Stimulated activated CD4-positive, alpha-beta T cell treated with anti-CD3 and anti-CD28 coated beads, TNF-alpha, amount 100 ng/mL, for 48 hours (primary cell): ENCODE measurements at regions not wholly inside any gene's neighbourhood (a gene's known extent, or its start where the extent isn't known, plus 50 kb on each side); places are given as distances from the start of the nearest gene placed in this dataset.
"Not testable (repeated sequence)": the region's sequence is repeated elsewhere in the genome, so short reads cannot be mapped to it uniquely, and the experiment has no call there.

Source experiments
- DNase-seq, 3 donors: peaks; one replicate each; pipeline ENCODE4 v3.0.0-alpha.2; 2020; ENCODE audit warnings: low read depth in 3 of 3

DNA sequence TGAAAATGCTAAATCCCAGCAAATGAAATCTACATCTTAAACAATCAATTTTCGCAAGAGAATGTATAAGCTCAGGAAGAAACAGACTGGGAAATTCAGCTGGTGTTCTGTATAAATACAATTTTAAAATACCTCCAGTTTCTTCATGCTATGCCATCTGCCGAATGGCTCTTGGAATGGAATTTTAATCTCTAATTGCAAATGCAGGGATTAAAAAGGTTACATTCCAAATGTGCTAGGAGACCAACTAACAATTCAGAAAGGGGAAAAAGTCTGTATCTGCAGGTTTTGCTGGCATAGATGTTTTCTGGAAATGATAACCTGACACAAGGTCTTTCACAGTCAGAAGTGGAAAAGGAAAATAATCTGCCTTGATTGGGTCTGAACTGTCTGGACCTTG is 379.7 kb downstream of the MAT2B start:
- DNase-seq = no peak

DNA sequence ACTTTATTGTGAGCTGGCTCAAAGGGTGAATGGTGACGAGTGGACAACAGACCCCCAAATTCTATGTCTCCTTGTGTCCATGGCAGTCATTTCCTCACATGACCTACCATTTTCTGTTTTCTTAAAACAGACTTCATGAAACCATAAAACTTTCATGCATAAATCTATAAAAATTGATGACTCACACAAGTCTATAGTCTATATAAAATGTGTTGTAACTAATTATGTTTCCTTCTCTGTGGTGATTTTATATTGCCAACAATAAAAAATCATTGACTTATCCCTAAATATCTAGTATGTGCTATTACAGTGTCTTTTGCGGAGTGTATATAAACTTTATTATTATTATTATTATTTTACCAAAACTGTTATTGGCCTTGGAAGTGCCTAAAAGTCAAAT is 382.4 kb downstream of the MAT2B start:
- no peak for DNase-seq

DNA sequence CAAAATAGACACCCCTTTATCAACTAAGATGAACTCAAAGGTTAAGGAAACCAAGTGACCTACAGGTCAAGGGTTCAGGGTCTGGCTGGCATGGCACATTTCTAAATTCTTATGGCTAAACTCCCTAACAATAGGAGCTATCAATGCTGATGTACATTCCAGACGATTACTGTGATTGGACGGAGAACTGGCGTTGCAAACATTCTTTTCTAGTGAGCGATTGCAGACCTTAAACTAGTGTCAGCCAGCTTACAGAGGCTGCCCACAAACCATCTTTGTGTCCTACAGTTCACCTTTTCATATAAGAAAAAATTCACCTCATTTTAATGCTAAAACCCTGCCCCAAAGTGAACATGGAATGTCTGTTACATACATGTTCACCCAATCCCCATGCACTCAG is 382.9 kb downstream of the MAT2B start:
- no peak for DNase-seq

DNA sequence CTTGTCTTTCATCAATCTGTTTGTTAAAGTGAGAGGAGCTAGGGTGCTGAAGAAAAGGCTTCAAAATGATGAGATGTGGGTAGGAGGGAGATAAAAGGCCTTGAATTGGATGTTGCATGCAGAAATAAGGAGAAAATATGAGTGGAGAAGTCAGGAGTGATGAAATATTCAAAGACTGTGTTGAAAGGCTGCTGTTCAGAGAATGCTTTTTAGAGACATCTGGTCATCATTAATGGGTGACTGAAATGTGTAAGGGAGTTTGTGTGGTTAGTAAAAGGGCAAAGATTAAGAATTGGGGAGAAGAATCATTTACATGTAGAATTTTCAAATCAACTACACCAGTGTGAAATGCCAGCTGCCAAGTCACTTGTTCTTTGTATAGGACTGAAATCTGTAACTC is 383.9 kb downstream of the MAT2B start:
- no peak for DNase-seq

DNA sequence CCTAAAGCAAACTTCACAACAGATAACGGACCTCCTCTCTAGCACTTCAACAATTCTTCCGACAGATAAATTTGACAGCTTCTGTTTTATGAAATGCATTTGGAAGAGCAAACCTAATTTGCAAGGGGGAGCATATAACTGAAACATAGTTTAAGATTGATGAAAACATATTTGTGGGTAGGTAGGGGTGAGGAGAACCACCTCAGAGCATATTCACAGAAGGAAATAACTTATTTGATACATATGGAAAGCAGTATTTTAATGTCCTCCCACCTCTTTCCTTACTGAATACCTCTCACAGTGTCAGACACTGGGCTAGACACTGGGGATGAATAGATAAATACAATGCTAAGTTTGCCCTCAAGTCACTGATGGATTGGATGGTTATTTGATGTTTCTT is 384.8 kb downstream of the MAT2B start:
- no peak for DNase-seq

DNA sequence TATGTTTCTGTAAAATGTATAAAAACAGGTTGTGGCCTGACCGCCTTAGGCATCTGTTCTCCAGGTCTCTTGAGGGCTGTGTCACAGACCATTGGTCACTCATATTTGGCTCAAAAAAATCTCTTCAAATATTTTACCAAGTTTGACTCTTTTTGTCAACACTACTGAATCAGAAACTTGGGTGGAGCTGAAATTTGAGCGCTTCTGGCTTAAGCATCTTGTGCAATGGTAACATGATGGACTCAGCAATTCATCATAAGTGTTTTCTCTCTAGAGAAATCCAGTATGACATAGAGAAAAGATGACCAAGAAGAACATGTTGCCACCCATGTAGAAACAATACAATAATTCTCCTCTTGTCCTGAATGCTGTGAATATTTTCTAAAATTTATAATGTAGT is 387.9 kb downstream of the MAT2B start:
- no peak for DNase-seq

DNA sequence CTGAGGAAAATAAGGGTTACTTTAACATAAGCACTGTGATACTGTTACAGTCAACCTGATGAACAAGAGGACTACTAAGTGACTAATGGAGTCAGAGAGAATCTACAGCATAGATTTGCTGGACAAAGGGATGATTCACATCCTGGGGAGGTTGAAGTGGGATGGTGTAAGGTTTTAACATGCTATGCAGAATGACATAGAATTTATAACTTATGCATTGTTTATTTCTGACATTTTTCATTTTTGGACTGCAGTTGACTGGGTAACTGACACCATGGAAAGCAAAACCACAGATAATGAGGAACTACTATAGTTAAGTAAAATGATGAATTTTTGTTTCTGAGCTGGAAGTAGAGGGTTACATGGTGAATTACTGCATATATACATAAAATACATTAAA is 389.2 kb downstream of the MAT2B start:
- DNase-seq = no peak

DNA sequence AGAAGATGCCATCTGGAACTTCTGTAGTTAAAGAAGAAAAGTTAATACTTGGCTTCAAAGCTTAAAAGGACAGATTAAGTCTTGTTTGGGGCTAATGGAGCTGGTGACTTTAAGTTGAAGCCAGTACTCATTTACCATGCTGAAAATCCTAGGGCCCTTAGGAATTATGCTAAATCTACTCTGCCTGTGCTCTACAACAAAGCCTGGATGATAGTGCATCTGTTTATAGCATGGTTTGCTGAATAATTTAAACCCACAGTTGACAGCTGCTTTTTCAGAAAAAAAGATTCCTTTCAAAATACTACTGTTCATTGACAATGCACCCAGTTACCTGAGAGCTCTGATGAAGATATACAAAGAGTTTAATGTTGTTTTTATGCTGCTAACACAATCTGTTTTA is 393.5 kb downstream of the MAT2B start:
- no peak for DNase-seq

GRCh38 chr5:163907783-163908182 is 402.4 kb downstream of the MAT2B start:
- DNase-seq = not testable (repeated sequence)

DNA sequence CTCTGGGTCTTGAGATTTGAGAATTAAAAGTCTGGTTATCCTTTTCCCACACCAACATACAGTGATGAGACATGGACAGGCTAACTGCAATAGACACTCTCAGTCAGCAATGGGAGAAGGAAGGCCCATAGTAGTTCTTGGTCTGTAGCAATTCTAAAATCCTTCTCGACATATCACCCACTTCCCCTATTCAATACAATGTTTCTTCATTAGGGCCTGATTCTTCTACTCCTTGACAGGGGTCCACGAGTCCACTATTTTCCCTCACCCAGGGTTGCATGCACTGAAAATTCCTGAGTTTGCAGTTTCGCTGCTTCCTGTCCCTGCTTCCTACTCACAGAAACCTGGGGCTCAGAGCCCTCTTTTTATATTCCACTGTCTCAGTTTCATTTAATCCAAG is 402.8 kb downstream of the MAT2B start:
- DNase-seq = no peak

GRCh38 chr5:163910226-163910625 is 404.8 kb downstream of the MAT2B start:
- no peak for DNase-seq

DNA sequence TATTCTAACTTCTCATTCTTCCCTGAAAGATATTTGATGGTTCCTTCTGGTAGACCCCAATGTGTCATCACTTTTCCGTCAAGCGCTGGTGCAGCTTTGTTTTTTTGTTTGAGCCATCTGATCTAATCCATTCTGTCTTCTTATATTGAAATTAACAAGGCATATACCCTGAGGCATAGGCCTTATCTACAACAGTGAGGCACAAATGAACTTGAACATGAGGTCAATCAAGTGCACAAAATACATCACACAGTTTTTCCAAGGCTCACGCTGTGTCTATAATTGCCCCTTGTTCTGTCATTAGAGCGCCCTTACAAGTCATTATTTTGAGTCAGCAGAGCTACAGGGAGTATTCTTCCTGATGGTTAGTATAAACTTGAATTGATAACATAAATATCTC is 406.6 kb downstream of the MAT2B start:
- DNase-seq = no peak

- no peak for DNase-seq
Observed at GRCh38 chr5:163913548-163913947, 408.1 kb downstream of the MAT2B start.

- no peak for DNase-seq
Observed at GRCh38 chr5:163914910-163915309, 409.5 kb downstream of the MAT2B start.

GRCh38 chr5:163915481-163915961 is 410.1 kb downstream of the MAT2B start:
- no peak for DNase-seq

DNA sequence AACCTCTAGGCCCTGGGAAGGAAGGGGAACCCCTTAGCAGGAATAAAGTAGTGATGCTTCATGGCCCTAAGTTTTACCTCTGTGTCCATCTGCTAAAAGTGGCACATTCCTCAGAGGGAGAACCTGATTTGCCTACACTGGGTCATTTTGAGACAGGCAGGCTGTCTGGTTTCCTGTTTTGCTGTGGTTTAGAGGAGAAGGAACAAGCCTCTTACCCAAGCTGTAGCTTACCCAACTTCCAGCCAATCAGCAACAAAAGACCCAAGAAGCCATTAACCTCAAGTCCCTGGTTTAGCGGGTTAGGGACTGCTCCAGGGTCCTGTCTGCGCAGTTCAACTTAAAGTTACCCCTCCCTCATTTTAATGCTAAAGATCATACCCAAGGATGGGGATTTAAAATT is 411.0 kb downstream of the MAT2B start:
- no peak for DNase-seq

- no peak for DNase-seq
Observed at GRCh38 chr5:163916861-163917260, 411.4 kb downstream of the MAT2B start.

- DNase-seq = no peak
Observed at GRCh38 chr5:163917747-163918146, 412.3 kb downstream of the MAT2B start.

GRCh38 chr5:163934990-163935389 is 429.6 kb downstream of the MAT2B start:
- not testable (repeated sequence) for DNase-seq

GRCh38 chr5:163938595-163938994 is 433.2 kb downstream of the MAT2B start:
- no peak for DNase-seq

- DNase-seq = no peak
Observed at GRCh38 chr5:163941079-163941478, 435.7 kb downstream of the MAT2B start.

GRCh38 chr5:163943546-163943945 is 438.1 kb downstream of the MAT2B start:
- no peak for DNase-seq

- DNase-seq = no peak
Observed at GRCh38 chr5:163944738-163945137, 439.3 kb downstream of the MAT2B start.

DNA sequence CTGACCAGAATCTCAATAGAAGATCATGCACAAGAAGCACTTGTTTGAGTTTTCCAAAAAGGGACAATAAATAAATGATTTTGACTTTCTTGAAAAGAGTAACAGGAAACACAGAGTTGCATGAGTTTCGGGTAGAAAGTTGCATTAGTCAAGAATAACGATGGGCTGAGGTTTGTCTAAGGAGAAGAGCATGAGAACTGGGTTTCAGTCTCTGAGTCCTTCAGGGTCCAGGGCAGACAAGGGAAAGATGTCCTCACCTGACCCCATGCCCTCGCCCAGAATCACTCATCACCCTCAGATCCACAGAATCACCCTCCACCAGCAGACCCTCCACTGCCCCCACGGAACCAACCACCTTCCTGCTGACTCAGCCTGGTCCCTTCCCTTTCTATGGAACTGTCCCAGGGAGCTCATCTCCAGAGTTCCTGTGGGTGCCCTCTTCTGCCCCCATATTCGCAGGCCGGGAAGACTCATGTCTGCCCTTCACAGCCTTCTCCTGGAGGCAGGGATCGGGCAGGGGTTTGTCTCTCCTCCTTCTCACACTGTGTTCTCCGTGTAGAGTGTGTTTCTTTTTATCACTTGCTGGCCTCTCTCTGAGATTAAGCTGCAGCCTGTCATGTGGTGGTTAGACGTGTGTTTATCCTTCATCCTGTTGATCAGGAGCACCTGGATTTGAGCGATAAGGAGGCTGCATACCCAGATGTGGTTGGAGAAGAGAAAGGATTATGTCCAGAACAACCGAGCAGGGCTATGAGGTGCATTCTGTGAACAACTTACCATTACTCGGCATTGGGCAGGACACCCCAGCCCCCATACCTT is 442.6 kb downstream of the MAT2B start:
- DNase-seq = no peak
